HCT116 (cell line): ENCODE measurements at regions not wholly inside any gene's neighbourhood (a gene's known extent, or its start where the extent isn't known, plus 50 kb on each side); places are given as distances from the start of the nearest gene placed in this dataset.

Experiments
- ATAC-seq: fragments of 200-7000 bp; cut with Tn5 transposase; 2 replicates; pipeline ENCODE4 v1.9.1; 2020; ENCODE audit warnings: mild to moderate bottlenecking, moderate library complexity
- BruUV-seq: library from RNA; stranded (reverse); fragments of 400-500 nt; replicated peaks from 2 replicates; lab custom pipeline; 2021; lab: Mats Ljungman, UMichigan
- CTCF ChIA-PET: fragments of 300-600 bp; sonication (Branson Sonifier 250); formaldehyde crosslinking; loops from one replicate; lab custom pipeline; 2021; ENCODE audit warnings: antibody characterized with exemption; lab: Charles Lee
- POLR2A ChIA-PET: fragments of 300-600, 350-600 bp; sonication (Branson Sonifier 250); formaldehyde crosslinking; loops from one replicate; lab custom pipeline; 2021; ENCODE audit warnings: antibody characterized with exemption; lab: Charles Lee
- RAD21 ChIA-PET, 2 experiments: fragments of 300-600 bp; sonication (Branson Sonifier 250); formaldehyde crosslinking; loops; one replicate each; lab custom pipeline; 2023; ENCODE audit warnings: low total read pairs in 2 of 2; ENCODE audit not compliant: uncharacterized antibody in 2 of 2, unreplicated experiment in 2 of 2, low non-redundant PET in 1 of 2; lab: Charles Lee
- DNase-seq: peaks from one replicate; pipeline ENCODE4 v3.0.0-alpha.2; 2010; ENCODE audit warnings: low read depth, low spot score
- H2AFZ ChIP-seq: fragments of 200-600 bp; shearing (Covaris generic), sonication (generic); 2 replicates; pipeline ENCODE4 v1.6.1; 2017; ENCODE audit warnings: low read depth, mixed run types, mixed read lengths, antibody characterized with exemption, low read length; ENCODE audit not compliant: poor library complexity, severe bottlenecking
- H3K27ac ChIP-seq: 2 replicates; pipeline ENCODE4 v1.5.1; 2012; ENCODE audit warnings: low read depth, low read length
- H3K27me3 ChIP-seq: fragments of 200-600 bp; sonication (generic); 2 replicates; pipeline ENCODE4 v1.6.1; 2016; ENCODE audit warnings: mixed run types, low read length, mixed read lengths; ENCODE audit not compliant: insufficient read depth
- H3K36me3 ChIP-seq, 2 experiments: fragments of 200-500 bp in 1 of 2; fragments of 200-600 bp in 1 of 2; sonication (Bioruptor generic) in 1 of 2; sonication (generic) in 1 of 2; 2 replicates each; pipeline versions ENCODE4 v1.5.1 to v1.6.1; 2014 to 2016; ENCODE audit warnings: low read length in 2 of 2, inconsistent platforms in 1 of 2, mixed read lengths in 1 of 2, mixed run types in 1 of 2; ENCODE audit not compliant: insufficient read depth in 2 of 2, control insufficient read depth in 1 of 2
- H3K4me1 ChIP-seq, 2 experiments: fragments of 200-600 bp in 1 of 2; sonication (generic) in 1 of 2; 2 replicates each; pipeline versions ENCODE4 v1.5.1 to v1.6.1; 2012 to 2017; ENCODE audit warnings: low read length in 2 of 2, inconsistent platforms in 1 of 2, mild to moderate bottlenecking in 1 of 2, mixed read lengths in 1 of 2, mixed run types in 1 of 2, moderate library complexity in 1 of 2; ENCODE audit not compliant: insufficient read depth in 2 of 2, control insufficient read depth in 1 of 2
- H3K4me2 ChIP-seq: fragments of 200-600 bp; sonication (generic); 2 replicates; pipeline ENCODE4 v1.6.1; 2017; ENCODE audit warnings: mixed run types, low read length, mixed read lengths
- H3K4me3 ChIP-seq, 2 experiments: fragments of 200-600 bp in 1 of 2; sonication (generic) in 1 of 2; replicated peaks in 1 of 2; 2 replicates each; pipeline ENCODE4 v1.5.1; 2011 to 2016; ENCODE audit warnings: low read length in 2 of 2, control low read depth in 1 of 2, low read depth in 1 of 2, mild to moderate bottlenecking in 1 of 2, mixed read lengths in 1 of 2, mixed run types in 1 of 2
- H3K79me2 ChIP-seq: fragments of 200-600 bp; sonication (generic); 2 replicates; pipeline ENCODE4 v1.6.1; 2017; ENCODE audit warnings: mild to moderate bottlenecking, mixed run types, low read length, moderate library complexity, mixed read lengths; ENCODE audit not compliant: insufficient read depth
- H3K9ac ChIP-seq: fragments of 200-600 bp; sonication (generic); 2 replicates; pipeline ENCODE4 v1.6.1; 2016; ENCODE audit warnings: low read length, mixed read lengths
- H3K9me2 ChIP-seq: fragments of 200-600 bp; sonication (generic), shearing (Covaris generic); 2 replicates; pipeline ENCODE4 v1.6.1; 2017; ENCODE audit warnings: mixed run types, mild to moderate bottlenecking, moderate library complexity; ENCODE audit not compliant: insufficient read depth
- H3K9me3 ChIP-seq, 2 experiments: fragments of 200-500 bp in 1 of 2; fragments of 200-600 bp in 1 of 2; sonication (Bioruptor generic) in 1 of 2; sonication (generic) in 1 of 2; 2 replicates each; pipeline ENCODE4 v1.6.1; 2014 to 2017; ENCODE audit warnings: low read length in 2 of 2, mixed read lengths in 2 of 2, inconsistent platforms in 1 of 2, low read depth in 1 of 2, mild to moderate bottlenecking in 1 of 2, mixed run types in 1 of 2, moderate library complexity in 1 of 2; ENCODE audit not compliant: control insufficient read depth in 1 of 2, insufficient read depth in 1 of 2
- H4K20me1 ChIP-seq: fragments of 200-600 bp; sonication (generic), shearing (Covaris generic); 2 replicates; pipeline ENCODE4 v1.6.1; 2017; ENCODE audit warnings: mixed run types, mild to moderate bottlenecking, moderate library complexity; ENCODE audit not compliant: insufficient read depth
- CBX3 ChIP-seq: IDR thresholded peaks from 2 replicates; pipeline ENCODE4 v1.6.1; 2012; ENCODE audit warnings: low read depth
- CTCF ChIP-seq, 3 experiments: fragments of 200-600 bp in 1 of 3; sonication (generic) in 1 of 3; IDR thresholded peaks in 2 of 3; conservative IDR thresholded peaks in 1 of 3; 2 replicates each; pipeline ENCODE4 v1.5.1; 2012 to 2017; ENCODE audit warnings: low read depth in 2 of 3, low read length in 2 of 3, antibody characterized with exemption in 1 of 3, borderline replicate concordance in 1 of 3, control low read depth in 1 of 3, mild to moderate bottlenecking in 1 of 3, mixed read lengths in 1 of 3, mixed run types in 1 of 3, moderate library complexity in 1 of 3; ENCODE audit not compliant: insufficient read depth in 1 of 3
- EZH2 ChIP-seq: fragments of 200-600 bp; sonication (generic); IDR thresholded peaks from 2 replicates; pipeline ENCODE4 v1.6.1; 2017; ENCODE audit warnings: antibody characterized with exemption, mixed run types
- EZH2phosphoT487 ChIP-seq: fragments of 200-600 bp; IDR thresholded peaks from 2 replicates; pipeline ENCODE4 v1.6.1; 2018; ENCODE audit warnings: antibody characterized with exemption, borderline replicate concordance
- FOSL1 ChIP-seq: IDR thresholded peaks from 2 replicates; pipeline ENCODE4 v1.6.1; 2012; ENCODE audit warnings: low read depth
- POLR2A ChIP-seq: IDR thresholded peaks from 2 replicates; pipeline ENCODE4 v1.7.0; 2011; ENCODE audit warnings: borderline replicate concordance; ENCODE audit not compliant: insufficient read depth, insufficient read length; ENCODE audit errors: extremely low read depth
- ZBTB33 ChIP-seq: IDR thresholded peaks from 2 replicates; pipeline ENCODE4 v1.6.1; 2011; ENCODE audit warnings: mild to moderate bottlenecking, low read length, moderate library complexity; ENCODE audit not compliant: insufficient replicate concordance; ENCODE audit errors: extremely low read depth
- ZFX ChIP-seq: fragments of 450-650 bp; IDR thresholded peaks from 2 replicates; pipeline ENCODE4 v1.6.1; 2017
- intact Hi-C: fragments of 100-400 bp; cut with micrococcal nuclease; formaldehyde crosslinking; loops from 2 replicates; pipeline ENCODE4 v1.10.0; 2022

- no peak overlapping the region for H3K9ac ChIP-seq
- ATAC-seq (peak; percentile 42; the same call in 1 of the 2 replicates), DNase-seq (no peak)
- H3K9me3 ChIP-seq = no peaks in the 10 kb centered on the region
- intact Hi-C loops = no loop called here
- BruUV-seq = no TSS peak
- no peaks in the 10 kb centered on the region for H3K4me1 ChIP-seq
- no peaks in the 10 kb centered on the region for H3K9me2 ChIP-seq
- no peaks in the 10 kb centered on the region for H3K36me3 ChIP-seq
- 0 out of 2 replicates have a peak, but pooled peaks cover 6% of the 10 kb centered on the region for H3K27me3 ChIP-seq
- H3K4me2 ChIP-seq = no peak overlapping the region
- no peak overlapping the region for H3K4me3 ChIP-seq
- RAD21 ChIA-PET = no interaction called here
- no peaks in the 10 kb centered on the region for H4K20me1 ChIP-seq
- POLR2A ChIA-PET = no interaction called here
- no peak overlapping the region for H2AFZ ChIP-seq
- H3K27ac ChIP-seq = no peak overlapping the region
- TF ChIP-seq EZH2 (no peak), FOSL1 (no peak), CBX3 (no peak), EZH2phosphoT487 (no peak), CTCF (IDR thresholded peaks at IDR 0.05 in 2 of 3, conservative IDR thresholded peaks at IDR 0.05 in 1 of 3; ENCODE audit: borderline replicate concordance in 1 of 3, insufficient read depth in 1 of 3, low read depth in 2 of 3, low read length in 2 of 3) (no peak), POLR2A (no peak), ZBTB33 (no peak), ZFX (no peak)
- H3K79me2 ChIP-seq = no peaks in the 10 kb centered on the region
- CTCF ChIA-PET = no interaction called here
Measured at GRCh38 chr13:47696674-47697073, 304.4 kb downstream of the SUCLA2 start.
